ENCODE measurements at regions not wholly inside any gene's neighbourhood (a gene's known extent, or its start where the extent isn't known, plus 50 kb on each side); places are given as distances from the start of the nearest gene placed in this dataset.

DNA sequence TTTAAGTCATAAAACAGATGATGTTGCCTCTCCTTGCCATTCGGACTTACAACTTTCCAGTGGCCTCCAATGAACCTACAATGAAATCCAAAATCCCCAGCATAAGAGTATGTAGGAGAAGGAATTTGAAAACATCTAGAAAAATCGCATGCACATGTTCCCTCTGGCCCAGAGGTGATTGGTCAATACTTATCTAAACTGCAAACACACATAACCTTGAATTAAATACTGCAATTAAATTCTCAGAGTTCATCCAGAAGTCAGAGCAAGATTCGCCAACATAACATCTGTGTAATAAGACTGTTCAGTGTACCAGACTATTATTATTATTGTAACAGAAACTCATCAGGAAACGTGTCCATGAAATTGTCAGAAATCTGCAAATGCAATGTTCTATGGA is 82.2 kb upstream of the USP29 start:
- no peak overlapping the region for H3K27ac ChIP-seq
- DNase-seq (no peak), ATAC-seq (no peak), FAIRE-seq (no peak)
- intact Hi-C loops (cut with DNase I): no loop called here
- 26 to 40% methylated on average over 4 of the region's 4 CpGs for WGBS, 2 donors
- TF ChIP-seq, protein P1, sequence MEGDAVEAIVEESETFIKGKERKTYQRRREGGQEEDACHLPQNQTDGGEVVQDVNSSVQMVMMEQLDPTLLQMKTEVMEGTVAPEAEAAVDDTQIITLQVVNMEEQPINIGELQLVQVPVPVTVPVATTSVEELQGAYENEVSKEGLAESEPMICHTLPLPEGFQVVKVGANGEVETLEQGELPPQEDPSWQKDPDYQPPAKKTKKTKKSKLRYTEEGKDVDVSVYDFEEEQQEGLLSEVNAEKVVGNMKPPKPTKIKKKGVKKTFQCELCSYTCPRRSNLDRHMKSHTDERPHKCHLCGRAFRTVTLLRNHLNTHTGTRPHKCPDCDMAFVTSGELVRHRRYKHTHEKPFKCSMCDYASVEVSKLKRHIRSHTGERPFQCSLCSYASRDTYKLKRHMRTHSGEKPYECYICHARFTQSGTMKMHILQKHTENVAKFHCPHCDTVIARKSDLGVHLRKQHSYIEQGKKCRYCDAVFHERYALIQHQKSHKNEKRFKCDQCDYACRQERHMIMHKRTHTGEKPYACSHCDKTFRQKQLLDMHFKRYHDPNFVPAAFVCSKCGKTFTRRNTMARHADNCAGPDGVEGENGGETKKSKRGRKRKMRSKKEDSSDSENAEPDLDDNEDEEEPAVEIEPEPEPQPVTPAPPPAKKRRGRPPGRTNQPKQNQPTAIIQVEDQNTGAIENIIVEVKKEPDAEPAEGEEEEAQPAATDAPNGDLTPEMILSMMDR (IDR thresholded peaks at IDR 0.05): no peak
- no peaks in the 10 kb centered on the region for H3K36me3 ChIP-seq
- H3K4me3 ChIP-seq: no peak overlapping the region
- H3K27me3 ChIP-seq: no peaks in the 10 kb centered on the region
- no peaks in the 10 kb centered on the region for H3K9me3 ChIP-seq
- no peaks in the 10 kb centered on the region for H3K4me1 ChIP-seq

DNA sequence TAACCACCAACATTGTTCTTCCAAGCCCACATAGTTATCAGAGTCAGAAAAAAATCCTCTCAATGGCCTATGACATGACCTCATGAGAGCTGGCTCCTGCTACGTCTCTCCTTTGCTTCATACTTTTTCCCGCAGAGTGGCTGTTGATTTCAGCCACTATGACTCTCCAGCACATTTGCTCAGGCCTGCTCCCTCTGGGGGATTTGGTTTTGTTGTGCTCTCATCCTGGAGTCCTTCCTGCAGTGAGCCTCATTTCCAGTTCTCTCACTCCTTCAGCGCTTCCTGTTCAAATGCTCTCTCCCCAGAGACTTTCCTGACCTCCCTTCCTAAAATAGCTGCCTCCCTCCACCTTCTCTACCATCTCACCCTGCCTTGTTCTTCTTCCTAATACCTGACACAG is 72.0 kb upstream of the USP29 start:
- no peak for DNase-seq
- intact Hi-C loops (cut with DNase I): no loop called here
- WGBS, 2 donors: 59 to 67% methylated on average over 3 of the region's 3 CpGs
- no peaks in the 10 kb centered on the region for H3K36me3 ChIP-seq
- H3K27ac ChIP-seq: no peak overlapping the region
- H3K27me3 ChIP-seq: no peaks in the 10 kb centered on the region
- H3K4me1 ChIP-seq: no peaks in the 10 kb centered on the region
- TF ChIP-seq, protein P1 (IDR thresholded peaks at IDR 0.05): no peak
- no peak for ATAC-seq
- FAIRE-seq: no peak
- no peaks in the 10 kb centered on the region for H3K9me3 ChIP-seq
- no peak overlapping the region for H3K4me3 ChIP-seq

DNA sequence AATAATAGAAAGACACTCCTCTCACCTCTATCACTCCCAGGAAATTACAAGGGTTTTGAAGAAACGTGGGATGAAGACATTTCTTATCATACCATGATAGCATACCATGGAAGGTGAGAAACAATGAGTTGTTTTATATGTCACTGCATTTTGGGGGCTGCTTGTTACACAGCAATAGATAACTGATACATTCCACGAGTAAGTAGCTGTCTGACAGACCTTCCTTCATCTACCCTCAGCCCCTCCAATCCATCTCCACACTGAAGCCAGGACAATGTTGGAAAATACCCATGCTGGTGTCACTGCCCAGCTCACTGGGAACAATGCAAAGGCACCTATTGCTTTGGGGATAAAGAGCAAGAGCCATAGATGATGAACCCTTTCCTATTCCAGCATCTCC is 68.9 kb upstream of the USP29 start:
- DNase-seq (no peak), FAIRE-seq (no peak), ATAC-seq (no peak)
- TF ChIP-seq, protein P1 (IDR thresholded peaks at IDR 0.05): no peak
- no peak overlapping the region for H3K4me3 ChIP-seq
- H3K36me3 ChIP-seq: no peaks in the 10 kb centered on the region
- H3K4me1 ChIP-seq: no peaks in the 10 kb centered on the region
- no peaks in the 10 kb centered on the region for H3K9me3 ChIP-seq
- no peaks in the 10 kb centered on the region for H3K27me3 ChIP-seq
- 32 to 33% methylated on average over 2 of the region's 2 CpGs for WGBS, 2 donors
- intact Hi-C loops (cut with DNase I): no loop called here
- H3K27ac ChIP-seq: no peak overlapping the region

DNA sequence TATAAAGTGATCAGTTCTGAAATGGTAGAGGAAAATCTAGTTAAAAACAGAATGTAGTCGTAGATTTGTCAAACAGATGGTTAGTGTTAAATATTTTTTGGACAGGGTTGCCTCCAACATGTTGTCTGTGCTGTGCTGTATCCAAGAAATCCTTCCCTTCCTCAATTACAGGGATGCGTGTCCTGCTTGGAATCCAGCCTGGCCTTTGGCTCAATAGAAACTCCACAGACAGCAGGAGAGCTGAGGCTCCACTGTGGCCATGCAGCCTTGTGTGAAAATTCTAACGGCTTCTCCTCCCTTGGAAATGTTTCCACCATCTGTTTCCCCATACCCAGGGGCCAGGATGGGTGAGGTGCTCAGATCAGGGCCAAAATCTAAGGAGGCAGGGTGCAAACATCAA is 67.7 kb upstream of the USP29 start:
- Histone ChIP-seq H3K4me1 (no peaks in the 10 kb centered on the region), H3K36me3 (no peaks in the 10 kb centered on the region), H3K27ac (no peak overlapping the region), H3K4me3 (no peak overlapping the region), H3K9me3 (no peaks in the 10 kb centered on the region), H3K27me3 (no peaks in the 10 kb centered on the region)
- TF ChIP-seq, protein P1 (IDR thresholded peaks at IDR 0.05): no peak
- no peak for FAIRE-seq
- intact Hi-C loops (cut with DNase I): no loop called here
- ATAC-seq: no peak
- DNase-seq: no peak
- 47 to 52% methylated on average over 3 of the region's 3 CpGs for WGBS, 2 donors

DNA sequence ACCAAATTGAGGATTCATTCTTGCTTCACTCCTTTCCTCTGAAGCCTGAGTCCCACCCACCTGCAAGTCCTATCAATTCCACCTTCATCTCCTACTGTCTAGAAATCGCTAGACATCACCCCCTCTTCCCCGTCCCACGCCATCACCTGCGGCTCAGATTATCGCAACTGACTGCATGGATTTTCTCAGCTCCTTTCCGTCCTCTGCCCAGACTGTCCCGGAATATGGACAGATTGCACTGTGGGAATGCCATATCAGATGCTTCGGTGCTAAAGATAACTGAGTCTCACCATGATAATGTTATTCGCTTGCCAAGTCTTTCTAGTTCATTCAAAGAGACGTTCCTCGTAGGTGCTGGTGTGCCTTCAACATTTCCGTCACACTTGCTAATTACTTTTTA is 66.4 kb upstream of the USP29 start:
- no peaks in the 10 kb centered on the region for H3K27me3 ChIP-seq
- FAIRE-seq: no peak
- TF ChIP-seq, protein P1 (IDR thresholded peaks at IDR 0.05): no peak

More for the DNA sequence above, 66.4 kb upstream of the USP29 start:
- intact Hi-C loops (cut with DNase I): no loop called here
- no peak overlapping the region for H3K27ac ChIP-seq
- WGBS, 2 donors: 70 to 76% methylated on average over 12 of the region's 12 CpGs
- no peak for ATAC-seq
- H3K4me1 ChIP-seq: no peaks in the 10 kb centered on the region
- no peak overlapping the region for H3K4me3 ChIP-seq
- H3K9me3 ChIP-seq: no peaks in the 10 kb centered on the region
- H3K36me3 ChIP-seq: no peaks in the 10 kb centered on the region
- DNase-seq: no peak

Measured in pancreas (tissue), 10 donors.